CD14-positive monocyte (primary cell): ENCODE measurements at regions not wholly inside any gene's neighbourhood (a gene's known extent, or its start where the extent isn't known, plus 50 kb on each side); places are given as distances from the start of the nearest gene placed in this dataset.

Experiments used
- DNase-seq, 3 donors: peaks; one replicate each; pipeline ENCODE4 v3.0.0-alpha.2; 2011 to 2022
- H2AFZ ChIP-seq: 2 replicates; pipeline ENCODE4 v1.6.0; 2012; ENCODE audit warnings: mild to moderate bottlenecking, low read depth, low read length, inconsistent platforms; ENCODE audit not compliant: insufficient read depth, poor library complexity, severe bottlenecking
- H3K27ac ChIP-seq, 2 donors: 1 replicate in 1 of 2; 2 replicates in 1 of 2; pipeline ENCODE4 v1.5.1; 2012 to 2013; ENCODE audit warnings: low read length in 2 of 2, control low read depth in 1 of 2, inconsistent platforms in 1 of 2, low read depth in 1 of 2, mild to moderate bottlenecking in 1 of 2
- H3K27me3 ChIP-seq, 2 donors: one replicate each; pipeline versions ENCODE4 v1.6.0 to v1.6.1; 2011 to 2013; ENCODE audit warnings: low read length in 2 of 2; ENCODE audit not compliant: control insufficient read depth in 2 of 2, insufficient read depth in 2 of 2
- H3K36me3 ChIP-seq, 2 donors: replicated peaks in 1 of 2; 1 replicate in 1 of 2; 2 replicates in 1 of 2; pipeline versions ENCODE4 v1.5.1 to v1.6.1; 2012 to 2013; ENCODE audit warnings: low read length in 2 of 2, control low read depth in 1 of 2, inconsistent platforms in 1 of 2, mild to moderate bottlenecking in 1 of 2; ENCODE audit not compliant: insufficient read depth in 2 of 2, control insufficient read depth in 1 of 2
- H3K4me1 ChIP-seq, 2 donors: 1 replicate in 1 of 2; 2 replicates in 1 of 2; pipeline versions ENCODE4 v1.5.1 to v1.6.1; 2012 to 2013; ENCODE audit warnings: low read length in 2 of 2, control low read depth in 1 of 2, inconsistent platforms in 1 of 2, mild to moderate bottlenecking in 1 of 2, moderate library complexity in 1 of 2; ENCODE audit not compliant: insufficient read depth in 2 of 2, control insufficient read depth in 1 of 2
- H3K4me2 ChIP-seq: replicated peaks from 2 replicates; pipeline ENCODE3; 2012; ENCODE audit warnings: low read length, moderate library complexity, mild to moderate bottlenecking; ENCODE audit not compliant: poor library complexity, severe bottlenecking; ENCODE audit errors: extremely low read depth
- H3K4me3 ChIP-seq, 3 experiments: fragments of 200-600 bp in 1 of 3; sonication (generic) in 1 of 3; replicated peaks in 1 of 3; 1 replicate in 2 of 3; 2 replicates in 1 of 3; pipeline ENCODE4 v1.5.1; 2011 to 2013; ENCODE audit warnings: low read length in 3 of 3, mild to moderate bottlenecking in 3 of 3, control low read depth in 2 of 3, low read depth in 2 of 3, inconsistent platforms in 1 of 3, moderate library complexity in 1 of 3
- H3K79me2 ChIP-seq: 2 replicates; pipeline ENCODE4 v1.6.0; 2012; ENCODE audit warnings: mild to moderate bottlenecking, control low read depth, inconsistent platforms, low read length, moderate library complexity; ENCODE audit not compliant: insufficient read depth
- H3K9ac ChIP-seq: 2 replicates; pipeline ENCODE4 v1.6.0; 2017; ENCODE audit warnings: low read length, mild to moderate bottlenecking; ENCODE audit not compliant: insufficient read depth, poor library complexity, severe bottlenecking
- H3K9me3 ChIP-seq, 2 donors: replicated peaks in 1 of 2; 1 replicate in 1 of 2; 2 replicates in 1 of 2; pipeline versions ENCODE4 v1.5.1 to v1.6.1; 2012 to 2013; ENCODE audit warnings: low read length in 2 of 2, control low read depth in 1 of 2; ENCODE audit not compliant: control insufficient read depth in 1 of 2, insufficient read depth in 1 of 2
- H4K20me1 ChIP-seq: 2 replicates; pipeline ENCODE4 v1.6.0; 2012; ENCODE audit warnings: mild to moderate bottlenecking, low read length, control low read depth, moderate library complexity; ENCODE audit not compliant: insufficient read depth
- H3K27ac Mint-ChIP-seq, 7 donors: one replicate each; pipeline ENCODE4 v1.8.0; 2020; ENCODE audit warnings: mild to moderate bottlenecking in 7 of 7, mixed read lengths in 7 of 7, moderate library complexity in 6 of 7, inconsistent platforms in 2 of 7
- H3K27me3 Mint-ChIP-seq, 3 donors: one replicate each; pipeline ENCODE4 v1.8.0; 2021 to 2022; ENCODE audit warnings: low read depth in 3 of 3, mild to moderate bottlenecking in 3 of 3, mixed read lengths in 3 of 3, moderate library complexity in 3 of 3, inconsistent platforms in 1 of 3
- H3K36me3 Mint-ChIP-seq, 2 donors: one replicate each; pipeline ENCODE4 v1.8.0; 2020; ENCODE audit warnings: mixed read lengths in 2 of 2, inconsistent platforms in 1 of 2, mild to moderate bottlenecking in 1 of 2
- H3K4me1 Mint-ChIP-seq: one replicate; pipeline ENCODE4 v1.8.0; 2020; ENCODE audit warnings: mild to moderate bottlenecking, mixed read lengths
- H3K4me3 Mint-ChIP-seq, 2 donors: one replicate each; pipeline ENCODE4 v1.8.0; 2020; ENCODE audit warnings: mild to moderate bottlenecking in 2 of 2, mixed read lengths in 2 of 2, moderate library complexity in 1 of 2
- H3K9me3 Mint-ChIP-seq, 7 donors: one replicate each; pipeline ENCODE4 v1.8.0; 2020 to 2022; ENCODE audit warnings: mixed read lengths in 7 of 7, mild to moderate bottlenecking in 6 of 7, moderate library complexity in 6 of 7, inconsistent platforms in 2 of 7
- WGBS: methylation state at CpG from one replicate; pipeline ENCODE4 v1.1.5; 2013; ENCODE audit warnings: missing lambda C conversion rate; ENCODE audit not compliant: insufficient coverage; 5-methylcytosine and 5-hydroxymethylcytosine counted together
- intact Hi-C, 2 donors: fragments of 100-400 bp; cut with micrococcal nuclease; formaldehyde crosslinking; loops; one replicate each; pipeline versions ENCODE4 v1.15.0 to v1.15.1; 2023
- TF ChIP-seq, protein P1 (sequence below): fragments of 200-600 bp; IDR thresholded peaks from one replicate; pipeline ENCODE4 v1.8.0; 2022; ENCODE audit warnings: antibody characterized with exemption, mild to moderate bottlenecking

DNA sequence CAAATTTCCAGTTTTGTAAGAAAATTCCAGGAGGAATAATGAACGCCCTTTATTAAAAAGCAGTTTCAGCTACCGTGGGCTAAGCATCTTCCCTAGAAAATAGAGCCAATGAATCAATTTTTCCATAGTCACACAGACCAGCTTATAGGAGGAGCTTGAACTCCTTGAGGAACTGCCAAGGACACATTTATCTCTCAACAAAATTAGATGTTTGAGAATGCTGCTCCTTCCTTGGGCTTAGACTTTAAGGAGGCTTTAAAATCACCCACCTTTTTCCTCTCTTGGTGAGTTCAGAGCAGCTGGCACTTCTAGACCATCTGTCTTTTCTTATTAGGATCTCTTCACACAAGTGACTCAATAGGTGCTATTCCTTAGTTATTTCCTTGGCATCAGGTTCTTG is 588.0 kb downstream of the SQOR start:
- H3K9ac ChIP-seq: no peak overlapping the region
- Mint-ChIP-seq H3K27me3 (no peaks in the 10 kb centered on the region), H3K27ac (no peak overlapping the region), H3K36me3 (no peaks in the 10 kb centered on the region), H3K4me3 (no peak overlapping the region), H3K4me1 (no peaks in the 10 kb centered on the region), H3K9me3 (peaks cover 0 to 4% (median 1%) of the 10 kb centered on the region in 7 donors)
- H3K27ac ChIP-seq: no peak overlapping the region
- H4K20me1 ChIP-seq: no peaks in the 10 kb centered on the region
- H3K4me3 ChIP-seq: no peak overlapping the region
- no peaks in the 10 kb centered on the region for H3K4me1 ChIP-seq
- no peaks in the 10 kb centered on the region for H3K36me3 ChIP-seq
- H3K79me2 ChIP-seq: no peaks in the 10 kb centered on the region
- no peak overlapping the region for H3K4me2 ChIP-seq
- no peaks in the 10 kb centered on the region for H3K27me3 ChIP-seq
- intact Hi-C loops: no loop called here
- no CpG with 5 or more reads among the region's 2 CpGs for WGBS
- H3K9me3 ChIP-seq: no peaks in the 10 kb centered on the region
- TF ChIP-seq, protein P1, sequence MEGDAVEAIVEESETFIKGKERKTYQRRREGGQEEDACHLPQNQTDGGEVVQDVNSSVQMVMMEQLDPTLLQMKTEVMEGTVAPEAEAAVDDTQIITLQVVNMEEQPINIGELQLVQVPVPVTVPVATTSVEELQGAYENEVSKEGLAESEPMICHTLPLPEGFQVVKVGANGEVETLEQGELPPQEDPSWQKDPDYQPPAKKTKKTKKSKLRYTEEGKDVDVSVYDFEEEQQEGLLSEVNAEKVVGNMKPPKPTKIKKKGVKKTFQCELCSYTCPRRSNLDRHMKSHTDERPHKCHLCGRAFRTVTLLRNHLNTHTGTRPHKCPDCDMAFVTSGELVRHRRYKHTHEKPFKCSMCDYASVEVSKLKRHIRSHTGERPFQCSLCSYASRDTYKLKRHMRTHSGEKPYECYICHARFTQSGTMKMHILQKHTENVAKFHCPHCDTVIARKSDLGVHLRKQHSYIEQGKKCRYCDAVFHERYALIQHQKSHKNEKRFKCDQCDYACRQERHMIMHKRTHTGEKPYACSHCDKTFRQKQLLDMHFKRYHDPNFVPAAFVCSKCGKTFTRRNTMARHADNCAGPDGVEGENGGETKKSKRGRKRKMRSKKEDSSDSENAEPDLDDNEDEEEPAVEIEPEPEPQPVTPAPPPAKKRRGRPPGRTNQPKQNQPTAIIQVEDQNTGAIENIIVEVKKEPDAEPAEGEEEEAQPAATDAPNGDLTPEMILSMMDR: no peak
- no peak for DNase-seq
- no peak overlapping the region for H2AFZ ChIP-seq

DNA sequence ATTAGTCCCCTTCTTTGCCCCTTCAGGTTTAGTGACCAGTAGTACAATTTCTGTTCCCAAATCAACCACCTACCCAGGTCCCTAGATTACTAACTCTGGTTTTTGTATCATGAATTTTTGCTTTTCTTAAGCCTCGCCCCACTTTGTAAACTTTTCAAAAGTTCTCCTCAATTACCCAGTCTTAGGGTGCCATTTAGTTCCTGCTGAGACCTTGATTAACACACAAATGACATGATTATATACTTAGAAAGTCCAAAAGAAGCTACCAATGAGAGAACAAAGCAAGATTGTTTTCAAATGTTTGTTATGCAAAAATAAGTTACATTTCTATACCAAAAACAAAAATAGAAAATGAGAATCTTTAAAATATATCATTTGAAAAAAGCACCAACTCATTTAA is 594.4 kb downstream of the SQOR start:
- intact Hi-C loops: no loop called here
- Mint-ChIP-seq H3K27ac (no peak overlapping the region), H3K9me3 (peaks cover 0 to 2% (median 0%) of the 10 kb centered on the region in 7 donors), H3K36me3 (no peaks in the 10 kb centered on the region), H3K4me3 (no peak overlapping the region), H3K4me1 (no peaks in the 10 kb centered on the region), H3K27me3 (no peaks in the 10 kb centered on the region)
- WGBS: no CpG with 5 or more reads among the region's 1 CpG
- Histone ChIP-seq H3K36me3 (no peaks in the 10 kb centered on the region), H3K4me2 (no peak overlapping the region), H3K9ac (no peak overlapping the region), H3K4me3 (no peak overlapping the region), H3K4me1 (no peaks in the 10 kb centered on the region), H3K79me2 (no peaks in the 10 kb centered on the region), H3K9me3 (no peaks in the 10 kb centered on the region), H4K20me1 (no peaks in the 10 kb centered on the region), H3K27ac (no peak overlapping the region), H3K27me3 (no peaks in the 10 kb centered on the region), H2AFZ (no peak overlapping the region)
- DNase-seq: no peak
- TF ChIP-seq, protein P1: no peak
